B cell (primary cell): ENCODE measurements at regions not wholly inside any gene's neighbourhood (a gene's known extent, or its start where the extent isn't known, plus 50 kb on each side); places are given as distances from the start of the nearest gene placed in this dataset.

ENCODE experiments used
- ATAC-seq: fragments of 200-7000 bp; cut with Tn5 transposase; one replicate; pipeline ENCODE4 v1.10.0; 2021; ENCODE audit warnings: low read depth, mild to moderate bottlenecking, moderate number of reproducible peaks, moderate library complexity
- CTCF ChIA-PET: fragments of 350-600 bp; sonication (Branson Sonifier 250); formaldehyde crosslinking; loops from one replicate; lab custom pipeline; 2021; ENCODE audit warnings: antibody characterized with exemption, inconsistent platforms; lab: Charles Lee
- POLR2A ChIA-PET: fragments of 350-600 bp; sonication (Branson Sonifier 250); formaldehyde crosslinking; loops from one replicate; lab custom pipeline; 2021; ENCODE audit warnings: antibody characterized with exemption; lab: Charles Lee
- DNase-seq: peaks from one replicate; pipeline ENCODE4 v3.0.0; 2013
- H2AFZ ChIP-seq: 2 replicates; pipeline ENCODE4 v1.6.1; 2012; ENCODE audit warnings: mild to moderate bottlenecking, low read depth, low read length; ENCODE audit not compliant: insufficient read depth, poor library complexity, severe bottlenecking
- H3K27ac ChIP-seq, 2 donors: 1 replicate in 1 of 2; 2 replicates in 1 of 2; pipeline ENCODE4 v1.5.1; 2012 to 2013; ENCODE audit warnings: low read length in 2 of 2, mild to moderate bottlenecking in 2 of 2, moderate library complexity in 1 of 2
- H3K27me3 ChIP-seq, 4 experiments: fragments of 200-600 bp in 1 of 4; sonication (generic) in 1 of 4; replicated peaks in 1 of 4; 1 replicate in 2 of 4; 2 replicates in 2 of 4; pipeline versions ENCODE4 v1.6.1 to v1.7.0; 2013 to 2016; ENCODE audit warnings: low read length in 3 of 4, mild to moderate bottlenecking in 2 of 4, mixed read lengths in 1 of 4, moderate library complexity in 1 of 4; ENCODE audit not compliant: insufficient read depth in 4 of 4, control insufficient read depth in 3 of 4; ENCODE audit errors: control extremely low read depth in 1 of 4
- H3K36me3 ChIP-seq, 2 experiments: replicated peaks in 1 of 2; 1 replicate in 1 of 2; 2 replicates in 1 of 2; pipeline versions ENCODE4 v1.6.1 to v1.7.1; 2013; ENCODE audit warnings: low read length in 1 of 2; ENCODE audit not compliant: insufficient read depth in 2 of 2, control insufficient read depth in 1 of 2; ENCODE audit errors: control extremely low read depth in 1 of 2, extremely low read depth in 1 of 2
- H3K4me1 ChIP-seq, 2 donors: fragments of 200-600 bp in 1 of 2; sonication (generic) in 1 of 2; 1 replicate in 1 of 2; 2 replicates in 1 of 2; pipeline versions ENCODE4 v1.5.1 to v1.6.1; 2013 to 2017; ENCODE audit warnings: low read length in 2 of 2; ENCODE audit not compliant: control insufficient read depth in 2 of 2, insufficient read depth in 2 of 2
- H3K4me2 ChIP-seq: replicated peaks from 2 replicates; pipeline ENCODE3; 2012; ENCODE audit warnings: mild to moderate bottlenecking, low read depth, low read length; ENCODE audit not compliant: poor library complexity, severe bottlenecking
- H3K4me3 ChIP-seq, 5 experiments: fragments of 200-600 bp in 1 of 5; sonication (generic) in 1 of 5; 1 replicate in 3 of 5; 2 replicates in 2 of 5; pipeline versions ENCODE4 v1.5.1 to v1.7.0; 2011 to 2016; ENCODE audit warnings: low read length in 4 of 5, mild to moderate bottlenecking in 4 of 5, low read depth in 2 of 5, control low read depth in 1 of 5, moderate library complexity in 1 of 5; ENCODE audit not compliant: insufficient read depth in 1 of 5; ENCODE audit errors: control extremely low read depth in 1 of 5, extremely low read depth in 1 of 5
- H3K79me2 ChIP-seq: fragments of 200-600 bp; sonication (generic); one replicate; pipeline ENCODE4 v1.6.0; 2016; ENCODE audit warnings: low read length; ENCODE audit not compliant: control insufficient read depth, insufficient read depth
- H3K9ac ChIP-seq: fragments of 200-600 bp; sonication (generic); 2 replicates; pipeline ENCODE4 v1.6.1; 2017; ENCODE audit warnings: mild to moderate bottlenecking, low read length, moderate library complexity
- H3K9me3 ChIP-seq, 3 donors: one replicate each; pipeline versions ENCODE4 v1.6.1 to v1.7.1; 2013; ENCODE audit warnings: low read length in 2 of 3; ENCODE audit not compliant: control insufficient read depth in 2 of 3, insufficient read depth in 1 of 3; ENCODE audit errors: control extremely low read depth in 1 of 3
- H4K20me1 ChIP-seq: 2 replicates; pipeline ENCODE4 v1.6.0; 2012; ENCODE audit warnings: mild to moderate bottlenecking, low read length; ENCODE audit not compliant: insufficient read depth, control insufficient read depth, poor library complexity, severe bottlenecking
- H3K27ac Mint-ChIP-seq: one replicate; pipeline ENCODE4 v1.8.0; 2021; ENCODE audit warnings: mixed read lengths
- H3K27me3 Mint-ChIP-seq: one replicate; pipeline ENCODE4 v1.8.0; 2021; ENCODE audit warnings: mixed read lengths
- H3K4me1 Mint-ChIP-seq: one replicate; pipeline ENCODE4 v1.8.0; 2021; ENCODE audit warnings: mixed read lengths
- H3K4me3 Mint-ChIP-seq: one replicate; pipeline ENCODE4 v1.8.0; 2021; ENCODE audit warnings: mixed read lengths
- H3K9me3 Mint-ChIP-seq: one replicate; pipeline ENCODE4 v1.8.0; 2022; ENCODE audit warnings: mixed read lengths; ENCODE audit not compliant: insufficient read depth
- EZH2 ChIP-seq: IDR thresholded peaks from 2 replicates; pipeline ENCODE4 v1.6.1; 2012; ENCODE audit warnings: borderline replicate concordance, low read depth, mild to moderate bottlenecking, moderate library complexity, low read length; ENCODE audit not compliant: insufficient read depth, poor library complexity, severe bottlenecking
- WGBS: methylation state at CpG from one replicate; pipeline ENCODE4 v1.1.5; 2013; ENCODE audit warnings: missing lambda C conversion rate; ENCODE audit not compliant: insufficient coverage; 5-methylcytosine and 5-hydroxymethylcytosine counted together
- intact Hi-C: fragments of 100-400 bp; cut with micrococcal nuclease; formaldehyde crosslinking; loops from one replicate; pipeline ENCODE4 v1.10.0; 2022
- TF ChIP-seq, protein P1 (sequence below): fragments of 200-600 bp; IDR thresholded peaks from one replicate; pipeline ENCODE4 v1.8.0; 2022; ENCODE audit warnings: antibody characterized with exemption, mild to moderate bottlenecking

GRCh38 chr4:14035076-14035475, 407.6 kb upstream of the BOD1L1 start:
- H3K4me1 Mint-ChIP-seq: no peaks in the 10 kb centered on the region
- Histone ChIP-seq H3K36me3 (no peaks in the 10 kb centered on the region), H3K9me3 (no peaks in the 10 kb centered on the region), H3K27me3 (no peaks in the 10 kb centered on the region), H3K27ac (no peak overlapping the region), H3K4me1 (no peaks in the 10 kb centered on the region), H3K9ac (no peak overlapping the region), H3K4me2 (no peak overlapping the region), H2AFZ (no peak overlapping the region), H4K20me1 (no peaks in the 10 kb centered on the region), H3K4me3 (no peak overlapping the region), H3K79me2 (no peaks in the 10 kb centered on the region)
- H3K27me3 Mint-ChIP-seq: no peaks in the 10 kb centered on the region
- no CpG with 5 or more reads among the region's 2 CpGs for WGBS
- no peak for ATAC-seq
- no peak overlapping the region for H3K4me3 Mint-ChIP-seq
- intact Hi-C loops: no loop called here
- H3K27ac Mint-ChIP-seq: no peak overlapping the region
- no peaks in the 10 kb centered on the region for H3K9me3 Mint-ChIP-seq
- no peak for TF ChIP-seq EZH2
- TF ChIP-seq, protein P1, sequence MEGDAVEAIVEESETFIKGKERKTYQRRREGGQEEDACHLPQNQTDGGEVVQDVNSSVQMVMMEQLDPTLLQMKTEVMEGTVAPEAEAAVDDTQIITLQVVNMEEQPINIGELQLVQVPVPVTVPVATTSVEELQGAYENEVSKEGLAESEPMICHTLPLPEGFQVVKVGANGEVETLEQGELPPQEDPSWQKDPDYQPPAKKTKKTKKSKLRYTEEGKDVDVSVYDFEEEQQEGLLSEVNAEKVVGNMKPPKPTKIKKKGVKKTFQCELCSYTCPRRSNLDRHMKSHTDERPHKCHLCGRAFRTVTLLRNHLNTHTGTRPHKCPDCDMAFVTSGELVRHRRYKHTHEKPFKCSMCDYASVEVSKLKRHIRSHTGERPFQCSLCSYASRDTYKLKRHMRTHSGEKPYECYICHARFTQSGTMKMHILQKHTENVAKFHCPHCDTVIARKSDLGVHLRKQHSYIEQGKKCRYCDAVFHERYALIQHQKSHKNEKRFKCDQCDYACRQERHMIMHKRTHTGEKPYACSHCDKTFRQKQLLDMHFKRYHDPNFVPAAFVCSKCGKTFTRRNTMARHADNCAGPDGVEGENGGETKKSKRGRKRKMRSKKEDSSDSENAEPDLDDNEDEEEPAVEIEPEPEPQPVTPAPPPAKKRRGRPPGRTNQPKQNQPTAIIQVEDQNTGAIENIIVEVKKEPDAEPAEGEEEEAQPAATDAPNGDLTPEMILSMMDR: no peak
- ChIA-PET POLR2A (no interaction called here), CTCF (no interaction called here)
- no peak for DNase-seq

DNA sequence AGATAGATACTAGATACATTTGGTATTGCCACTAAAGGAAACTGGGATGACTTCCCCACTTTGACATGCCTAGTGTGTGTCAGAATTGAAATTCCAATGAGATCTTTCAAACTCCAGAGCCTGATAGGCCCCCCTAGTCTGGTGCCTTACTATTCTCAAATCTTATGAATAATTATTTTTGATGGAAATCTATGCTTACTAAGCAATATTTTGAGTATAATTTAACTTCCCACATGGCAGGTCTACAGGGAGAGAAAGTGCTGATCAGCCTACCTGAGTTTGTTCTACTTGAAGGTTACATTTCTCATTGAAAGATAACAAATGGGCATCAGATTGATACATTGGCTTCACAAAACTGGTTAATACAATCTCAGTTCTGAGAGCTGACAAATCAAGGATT, 415.7 kb upstream of the BOD1L1 start:
- no peak overlapping the region for H3K27ac Mint-ChIP-seq
- H3K9me3 Mint-ChIP-seq: no peaks in the 10 kb centered on the region
- no peaks in the 10 kb centered on the region for H3K4me1 Mint-ChIP-seq
- DNase-seq: no peak
- H2AFZ ChIP-seq: no peak overlapping the region
- no peak overlapping the region for H3K4me2 ChIP-seq
- no peaks in the 10 kb centered on the region for H3K27me3 Mint-ChIP-seq
- no peaks in the 10 kb centered on the region for H4K20me1 ChIP-seq
- no peak overlapping the region for H3K27ac ChIP-seq
- no peaks in the 10 kb centered on the region for H3K4me1 ChIP-seq
- intact Hi-C loops: no loop called here
- H3K27me3 ChIP-seq: no peaks in the 10 kb centered on the region
- ATAC-seq: no peak
- H3K36me3 ChIP-seq: no peaks in the 10 kb centered on the region
- no peak overlapping the region for H3K9ac ChIP-seq
- no peaks in the 10 kb centered on the region for H3K9me3 ChIP-seq
- no peak overlapping the region for H3K4me3 ChIP-seq
- TF ChIP-seq, protein P1: no peak
- TF ChIP-seq EZH2: no peak
- POLR2A ChIA-PET: no interaction called here
- H3K4me3 Mint-ChIP-seq: no peak overlapping the region
- CTCF ChIA-PET: no interaction called here
- no peaks in the 10 kb centered on the region for H3K79me2 ChIP-seq
